ENCODE measurements at regions not wholly inside any gene's neighbourhood (a gene's known extent, or its start where the extent isn't known, plus 50 kb on each side); places are given as distances from the start of the nearest gene placed in this dataset.

- Histone ChIP-seq H3K9me3 (ENCODE audit: insufficient read depth, low read length) (no peaks in the 10 kb centered on the region), H2AFZ (ENCODE audit: low read depth, low read length) (no peak overlapping the region), H3K4me1 (ENCODE audit: low read length) (peaks cover 5% of the 10 kb centered on the region), H3K27ac (ENCODE audit: low read length) (no peak overlapping the region), H3K27me3 (ENCODE audit: low read depth, low read length) (no peaks in the 10 kb centered on the region), H3K9ac (ENCODE audit: low read length) (no peak overlapping the region), H3K4me3 (ENCODE audit: low read length) (no peak overlapping the region), H4K20me1 (ENCODE audit: insufficient read depth, low read length) (no peaks in the 10 kb centered on the region), H3K79me2 (ENCODE audit: low read length) (no peaks in the 10 kb centered on the region), H3K4me2 (ENCODE audit: low read length) (no peak overlapping the region), H3K36me3 (replicated peaks; ENCODE audit: low read depth, low read length) (no peaks in the 10 kb centered on the region)
- TF ChIP-seq, protein P1, sequence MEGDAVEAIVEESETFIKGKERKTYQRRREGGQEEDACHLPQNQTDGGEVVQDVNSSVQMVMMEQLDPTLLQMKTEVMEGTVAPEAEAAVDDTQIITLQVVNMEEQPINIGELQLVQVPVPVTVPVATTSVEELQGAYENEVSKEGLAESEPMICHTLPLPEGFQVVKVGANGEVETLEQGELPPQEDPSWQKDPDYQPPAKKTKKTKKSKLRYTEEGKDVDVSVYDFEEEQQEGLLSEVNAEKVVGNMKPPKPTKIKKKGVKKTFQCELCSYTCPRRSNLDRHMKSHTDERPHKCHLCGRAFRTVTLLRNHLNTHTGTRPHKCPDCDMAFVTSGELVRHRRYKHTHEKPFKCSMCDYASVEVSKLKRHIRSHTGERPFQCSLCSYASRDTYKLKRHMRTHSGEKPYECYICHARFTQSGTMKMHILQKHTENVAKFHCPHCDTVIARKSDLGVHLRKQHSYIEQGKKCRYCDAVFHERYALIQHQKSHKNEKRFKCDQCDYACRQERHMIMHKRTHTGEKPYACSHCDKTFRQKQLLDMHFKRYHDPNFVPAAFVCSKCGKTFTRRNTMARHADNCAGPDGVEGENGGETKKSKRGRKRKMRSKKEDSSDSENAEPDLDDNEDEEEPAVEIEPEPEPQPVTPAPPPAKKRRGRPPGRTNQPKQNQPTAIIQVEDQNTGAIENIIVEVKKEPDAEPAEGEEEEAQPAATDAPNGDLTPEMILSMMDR (IDR thresholded peaks at IDR 0.05; ENCODE audit: low read depth, low read length): no peak
- no peak for TF ChIP-seq EZH2phosphoT487 (IDR thresholded peaks at IDR 0.05; ENCODE audit: low read depth)
Observed at GRCh38 chr14:34347683-34348082, 114.4 kb downstream of the SPTSSA start.

DNA sequence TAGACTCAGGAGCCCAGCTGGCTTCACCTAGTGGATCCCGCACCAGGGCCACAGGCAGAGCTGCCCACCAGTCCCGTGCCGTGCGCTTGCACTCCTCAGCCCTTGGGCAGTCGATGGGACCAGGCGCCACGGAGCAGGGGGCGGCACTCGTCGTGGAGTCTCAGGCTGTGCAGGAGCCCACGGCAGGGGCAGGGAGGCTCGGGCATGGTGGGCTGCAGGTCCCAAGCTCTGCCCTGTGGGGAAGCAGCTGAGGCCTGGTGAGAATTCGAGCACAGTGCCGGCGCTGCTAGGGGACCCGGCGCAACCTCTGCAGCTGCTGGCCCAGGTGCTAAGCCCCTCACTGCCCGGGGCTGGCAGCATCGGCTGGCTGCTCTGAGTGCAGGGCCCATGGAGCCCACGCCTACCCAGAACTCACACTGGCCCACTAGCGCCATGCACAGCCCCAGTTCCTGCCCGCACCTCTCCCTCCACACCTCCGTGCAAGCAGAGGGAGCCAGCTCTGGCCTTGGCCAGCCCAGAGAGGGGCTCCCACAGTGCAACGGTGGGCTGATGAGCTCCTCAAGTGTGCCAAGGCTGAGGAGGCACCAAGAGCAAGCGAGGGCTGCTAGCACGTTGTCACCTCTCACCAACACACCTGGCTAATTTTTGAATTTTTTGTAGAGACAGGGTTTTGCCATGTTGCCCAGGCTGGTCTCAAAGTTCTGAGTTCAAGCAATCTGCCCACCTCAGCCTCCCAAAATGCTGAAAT lies 116.1 kb downstream of the SPTSSA start:
- Histone ChIP-seq H3K9ac (ENCODE audit: low read length) (no peak overlapping the region), H3K36me3 (replicated peaks; ENCODE audit: low read depth, low read length) (no peaks in the 10 kb centered on the region), H3K4me2 (ENCODE audit: low read length) (no peak overlapping the region), H3K27me3 (ENCODE audit: low read depth, low read length) (no peaks in the 10 kb centered on the region), H3K4me1 (ENCODE audit: low read length) (peaks cover 5% of the 10 kb centered on the region), H3K79me2 (ENCODE audit: low read length) (no peaks in the 10 kb centered on the region), H2AFZ (ENCODE audit: low read depth, low read length) (no peak overlapping the region), H3K9me3 (ENCODE audit: insufficient read depth, low read length) (no peaks in the 10 kb centered on the region), H4K20me1 (ENCODE audit: insufficient read depth, low read length) (no peaks in the 10 kb centered on the region), H3K27ac (ENCODE audit: low read length) (no peak overlapping the region), H3K4me3 (ENCODE audit: low read length) (no peak overlapping the region)
- TF ChIP-seq, protein P1 (IDR thresholded peaks at IDR 0.05; ENCODE audit: low read depth, low read length): no peak
- TF ChIP-seq EZH2phosphoT487 (IDR thresholded peaks at IDR 0.05; ENCODE audit: low read depth): no peak

DNA sequence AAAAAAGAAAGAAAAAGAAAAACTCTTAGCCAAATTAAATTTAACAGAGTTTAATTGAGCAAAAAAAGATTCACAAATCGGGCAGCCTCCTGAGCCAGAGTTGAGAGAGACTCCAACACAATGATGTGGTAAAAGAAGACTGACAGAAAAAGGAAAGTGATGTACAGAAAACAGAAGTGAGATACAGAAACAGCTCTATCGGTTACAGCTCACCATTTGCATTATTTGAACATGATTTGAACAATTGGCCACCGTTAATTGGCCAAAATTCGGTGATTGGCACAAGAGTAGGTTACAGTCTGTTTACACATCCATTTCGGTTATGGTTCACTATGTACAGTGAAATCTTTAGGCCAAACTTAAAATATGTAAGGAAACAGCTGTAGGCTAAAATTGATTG lies 117.7 kb downstream of the SPTSSA start:
- H3K27ac ChIP-seq (ENCODE audit: low read length): no peak overlapping the region
- H3K36me3 ChIP-seq (replicated peaks; ENCODE audit: low read depth, low read length): no peaks in the 10 kb centered on the region
- TF ChIP-seq EZH2phosphoT487 (IDR thresholded peaks at IDR 0.05; ENCODE audit: low read depth): no peak
- TF ChIP-seq, protein P1 (IDR thresholded peaks at IDR 0.05; ENCODE audit: low read depth, low read length): no peak
- H4K20me1 ChIP-seq (ENCODE audit: insufficient read depth, low read length): no peaks in the 10 kb centered on the region
- no peaks in the 10 kb centered on the region for H3K79me2 ChIP-seq (ENCODE audit: low read length)
- no peak overlapping the region for H3K4me3 ChIP-seq (ENCODE audit: low read length)
- H3K4me2 ChIP-seq (ENCODE audit: low read length): peak overlapping the region; percentile 16; the same call in 1 of the 2 replicates
- H3K9ac ChIP-seq (ENCODE audit: low read length): no peak overlapping the region
- H3K9me3 ChIP-seq (ENCODE audit: insufficient read depth, low read length): no peaks in the 10 kb centered on the region
- no peaks in the 10 kb centered on the region for H3K27me3 ChIP-seq (ENCODE audit: low read depth, low read length)
- no peak overlapping the region for H2AFZ ChIP-seq (ENCODE audit: low read depth, low read length)
- H3K4me1 ChIP-seq (ENCODE audit: low read length): peaks cover 5% of the 10 kb centered on the region

GRCh38 chr14:34340025-34340625 lies 121.9 kb downstream of the SPTSSA start:
- no peak overlapping the region for H3K4me3 ChIP-seq (ENCODE audit: low read length)
- H3K36me3 ChIP-seq (replicated peaks; ENCODE audit: low read depth, low read length): no peaks in the 10 kb centered on the region
- no peak overlapping the region for H2AFZ ChIP-seq (ENCODE audit: low read depth, low read length)
- H3K27me3 ChIP-seq (ENCODE audit: low read depth, low read length): no peaks in the 10 kb centered on the region
- H4K20me1 ChIP-seq (ENCODE audit: insufficient read depth, low read length): no peaks in the 10 kb centered on the region
- H3K9me3 ChIP-seq (ENCODE audit: insufficient read depth, low read length): no peaks in the 10 kb centered on the region
- TF ChIP-seq EZH2phosphoT487 (IDR thresholded peaks at IDR 0.05; ENCODE audit: low read depth): no peak
- TF ChIP-seq, protein P1 (IDR thresholded peaks at IDR 0.05; ENCODE audit: low read depth, low read length): no peak
- H3K4me2 ChIP-seq (ENCODE audit: low read length): no peak overlapping the region
- no peaks in the 10 kb centered on the region for H3K79me2 ChIP-seq (ENCODE audit: low read length)
- H3K9ac ChIP-seq (ENCODE audit: low read length): no peak overlapping the region
- peaks cover 5% of the 10 kb centered on the region for H3K4me1 ChIP-seq (ENCODE audit: low read length)
- no peak overlapping the region for H3K27ac ChIP-seq (ENCODE audit: low read length)

Measured in OCI-LY3 (cell line).